DMS 273 (cell line): ENCODE measurements at regions not wholly inside any gene's neighbourhood (a gene's known extent, or its start where the extent isn't known, plus 50 kb on each side); places are given as distances from the start of the nearest gene placed in this dataset.
"Not testable (repeated sequence)": the region's sequence is repeated elsewhere in the genome, so short reads cannot be mapped to it uniquely, and the experiment has no call there.

ENCODE experiments used
- DNase-seq: peaks from one replicate; lab custom pipeline; 2025; ENCODE audit not compliant: unreplicated experiment; lab: John Stamatoyannopoulos, UW

- DNase-seq, result peak; percentile 38
Observed at GRCh38 chr7:91752102-91752501, 128.4 kb downstream of the MTERF1 start.

- DNase-seq, result not testable (repeated sequence)
Observed at GRCh38 chr7:91754280-91754679, 126.2 kb downstream of the MTERF1 start.

GRCh38 chr7:91755121-91755520, 125.4 kb downstream of the MTERF1 start:
- DNase-seq, result not testable (repeated sequence)

GRCh38 chr7:91759205-91759863, 121.2 kb downstream of the MTERF1 start:
- DNase-seq, result no peak

GRCh38 chr7:91767820-91768219, 112.7 kb downstream of the MTERF1 start:
- DNase-seq, result no peak

- no peak for DNase-seq
Observed at GRCh38 chr7:91771394-91771793, 109.1 kb downstream of the MTERF1 start.

GRCh38 chr7:91771921-91772815, 108.3 kb downstream of the MTERF1 start:
- peak; percentile 21 for DNase-seq

- no peak for DNase-seq
Observed at GRCh38 chr7:91776171-91776570, 104.3 kb downstream of the MTERF1 start.

- DNase-seq, result no peak
Observed at GRCh38 chr7:91777522-91777921, 103.0 kb downstream of the MTERF1 start.

GRCh38 chr7:91778416-91778815, 102.1 kb downstream of the MTERF1 start:
- DNase-seq, result no peak

GRCh38 chr7:91780521-91780920, 100.0 kb downstream of the MTERF1 start:
- no peak for DNase-seq

GRCh38 chr7:91784469-91784868, 96.0 kb downstream of the MTERF1 start:
- DNase-seq, result peak; percentile 80

GRCh38 chr7:91787931-91788330, 92.6 kb downstream of the MTERF1 start:
- DNase-seq, result no peak

GRCh38 chr7:91789086-91789485, 91.4 kb downstream of the MTERF1 start:
- DNase-seq, result no peak

- DNase-seq, result no peak
Observed at GRCh38 chr7:91789558-91789957, 90.9 kb downstream of the MTERF1 start.

- DNase-seq, result not testable (repeated sequence)
Observed at GRCh38 chr7:91790646-91791045, 89.9 kb downstream of the MTERF1 start.

- DNase-seq, result no peak
Observed at GRCh38 chr7:91796122-91796521, 84.4 kb downstream of the MTERF1 start.

- DNase-seq, result no peak
Observed at GRCh38 chr7:91798425-91798824, 82.1 kb downstream of the MTERF1 start.

- DNase-seq, result no peak
Observed at GRCh38 chr7:91800389-91800788, 80.1 kb downstream of the MTERF1 start.

GRCh38 chr7:91801331-91801983, 79.0 kb downstream of the MTERF1 start:
- no peak for DNase-seq

- DNase-seq, result no peak
Observed at GRCh38 chr7:91811236-91811635, 69.3 kb downstream of the MTERF1 start.

GRCh38 chr7:91811641-91812040, 68.9 kb downstream of the MTERF1 start:
- no peak for DNase-seq
